ENCODE measurements at regions not wholly inside any gene's neighbourhood (a gene's known extent, or its start where the extent isn't known, plus 50 kb on each side); places are given as distances from the start of the nearest gene placed in this dataset.

- Histone ChIP-seq H3F3A (replicated peaks; ENCODE audit: low read depth) (no peaks in the 10 kb centered on the region), H3K4me2 (no peak overlapping the region), H3K9me2 (ENCODE audit: insufficient read depth) (peaks cover 8% of the 10 kb centered on the region; the same call in 1 of the 2 replicates), H3K79me2 (replicated peaks; ENCODE audit: insufficient read depth) (no peaks in the 10 kb centered on the region), H3K36me3 (ENCODE audit: insufficient read depth) (no peaks in the 10 kb centered on the region), H3K27ac (ENCODE audit: low read depth) (no peak overlapping the region), H2AFZ (no peak overlapping the region), H4K20me1 (replicated peaks; ENCODE audit: insufficient read depth) (no peaks in the 10 kb centered on the region), H3K4me3 (no peak overlapping the region), H3K27me3 (ENCODE audit: insufficient read depth) (no peaks in the 10 kb centered on the region), H3K4me1 (ENCODE audit: insufficient read depth) (peaks cover 50% of the 10 kb centered on the region)
- TF ChIP-seq EZH2phosphoT487 (IDR thresholded peaks at IDR 0.05; ENCODE audit: unreplicated experiment): no peak
- TF ChIP-seq STAT1 (IDR thresholded peaks at IDR 0.05; ENCODE audit: unreplicated experiment): no peak
- peak in 1 of 2 experiments; percentile 30; a peak in 2 of 4 replicates for TF ChIP-seq CTCF (conservative IDR thresholded peaks at IDR 0.05; ENCODE audit: low read depth in 2 of 2)
- no peak for TF ChIP-seq NANOG (IDR thresholded peaks at IDR 0.05; ENCODE audit: borderline replicate concordance)
- no peak for DNase-seq (ENCODE audit: low spot score)
- Mint-ChIP-seq H3K4me1 (peaks cover 45% of the 10 kb centered on the region), H3K4me3 (no peak overlapping the region), H3K9me3 (no peaks in the 10 kb centered on the region), H3K36me3 (ENCODE audit: low read depth) (no peaks in the 10 kb centered on the region), H3K27ac (no peak overlapping the region), H3K27me3 (ENCODE audit: insufficient read depth, low read depth, poor library complexity) (no peaks in the 10 kb centered on the region)
- no peak for ATAC-seq
These were observed 361.7 kb upstream of the ACVR2A start for GRCh38 chr2:147482916-147483669.

GRCh38 chr2:147482111-147482895, 362.5 kb upstream of the ACVR2A start:
- no peak for DNase-seq (ENCODE audit: low spot score)
- Mint-ChIP-seq H3K27me3 (ENCODE audit: insufficient read depth, low read depth, poor library complexity) (no peaks in the 10 kb centered on the region), H3K4me3 (no peak overlapping the region), H3K36me3 (ENCODE audit: low read depth) (no peaks in the 10 kb centered on the region), H3K27ac (no peak overlapping the region), H3K4me1 (peaks cover 37% of the 10 kb centered on the region), H3K9me3 (no peaks in the 10 kb centered on the region)
- no peak overlapping the region for H3K4me2 ChIP-seq
- no peaks in the 10 kb centered on the region for H3K36me3 ChIP-seq (ENCODE audit: insufficient read depth)
- no peaks in the 10 kb centered on the region for H3F3A ChIP-seq (replicated peaks; ENCODE audit: low read depth)
- H3K27me3 ChIP-seq (ENCODE audit: insufficient read depth): no peaks in the 10 kb centered on the region
- H4K20me1 ChIP-seq (replicated peaks; ENCODE audit: insufficient read depth): no peaks in the 10 kb centered on the region
- H3K27ac ChIP-seq (ENCODE audit: low read depth): no peak overlapping the region
- H3K79me2 ChIP-seq (replicated peaks; ENCODE audit: insufficient read depth): no peaks in the 10 kb centered on the region
- no peak for ATAC-seq
- no peak overlapping the region for H3K4me3 ChIP-seq
- peaks cover 8% of the 10 kb centered on the region; the same call in 1 of the 2 replicates for H3K9me2 ChIP-seq (ENCODE audit: insufficient read depth)
- H2AFZ ChIP-seq: no peak overlapping the region
- peaks cover 42% of the 10 kb centered on the region for H3K4me1 ChIP-seq (ENCODE audit: insufficient read depth)
- TF ChIP-seq ETS1 (IDR thresholded peaks at IDR 0.05) (no peak), ZNF462 (CRISPR knock-in tag; IDR thresholded peaks at IDR 0.05) (no peak), ZNF114 (CRISPR knock-in tag; IDR thresholded peaks at IDR 0.05) (no peak), CREB1 (CRISPR knock-in tag; IDR thresholded peaks at IDR 0.05; ENCODE audit: low read depth) (no peak)

Measured in GM23338 (cell line).